OCI-LY7 (cell line): ENCODE measurements at regions not wholly inside any gene's neighbourhood (a gene's known extent, or its start where the extent isn't known, plus 50 kb on each side); places are given as distances from the start of the nearest gene placed in this dataset.

Experiments used
- BruUV-seq: library from RNA; stranded (reverse); fragments of 400-500 nt; replicated peaks from 2 replicates; lab custom pipeline; 2021; lab: Mats Ljungman, UMichigan
- CTCF ChIA-PET: fragments of 300-600 bp; sonication (Branson Sonifier 250); formaldehyde crosslinking; loops from one replicate; lab custom pipeline; 2022; ENCODE audit warnings: antibody characterized with exemption; ENCODE audit not compliant: unreplicated experiment; lab: Charles Lee
- POLR2A ChIA-PET: fragments of 300-600 bp; sonication (Branson Sonifier 250); formaldehyde crosslinking; loops from one replicate; lab custom pipeline; 2022; ENCODE audit warnings: antibody characterized with exemption; lab: Charles Lee
- DNase-seq: peaks from one replicate; pipeline ENCODE4 v3.0.0-alpha.2; 2015; ENCODE audit warnings: low spot score
- H2AFZ ChIP-seq: fragments of 200-600 bp; sonication (generic), shearing (Covaris generic); 2 replicates; pipeline ENCODE4 v1.6.1; 2014; ENCODE audit warnings: mild to moderate bottlenecking, antibody characterized with exemption, low read length, moderate library complexity
- H3K27ac ChIP-seq: fragments of 200-600 bp; sonication (generic); 2 replicates; pipeline ENCODE4 v1.5.1; 2014; ENCODE audit warnings: mixed run types, low read depth, mild to moderate bottlenecking, moderate library complexity, low read length, inconsistent platforms; ENCODE audit not compliant: poor library complexity, severe bottlenecking
- H3K36me3 ChIP-seq: fragments of 200-600 bp; sonication (generic); 2 replicates; pipeline ENCODE4 v1.6.1; 2014; ENCODE audit warnings: mild to moderate bottlenecking, antibody characterized with exemption, low read length, moderate library complexity, mixed read lengths; ENCODE audit not compliant: insufficient read depth
- H3K4me1 ChIP-seq: fragments of 200-600 bp; sonication (generic); 2 replicates; pipeline ENCODE4 v1.5.1; 2014; ENCODE audit warnings: mild to moderate bottlenecking, low read length; ENCODE audit not compliant: insufficient read depth, poor library complexity, severe bottlenecking
- H3K4me2 ChIP-seq: fragments of 200-600 bp; sonication (generic); 2 replicates; pipeline ENCODE4 v1.6.1; 2014; ENCODE audit warnings: mild to moderate bottlenecking, low read length
- H3K4me3 ChIP-seq: fragments of 200-600 bp; sonication (generic); 2 replicates; pipeline ENCODE4 v1.5.1; 2014; ENCODE audit warnings: mild to moderate bottlenecking, low read depth, low read length; ENCODE audit not compliant: poor library complexity, severe bottlenecking
- H3K79me2 ChIP-seq: fragments of 200-600 bp; sonication (generic); 2 replicates; pipeline ENCODE4 v1.6.1; 2016; ENCODE audit warnings: low read depth, mild to moderate bottlenecking, low read length, moderate library complexity, mixed read lengths; ENCODE audit not compliant: insufficient read depth
- H3K9me2 ChIP-seq: fragments of 200-600 bp; sonication (generic); 2 replicates; pipeline ENCODE4 v1.6.1; 2016; ENCODE audit warnings: mild to moderate bottlenecking, low read length, mixed read lengths; ENCODE audit not compliant: insufficient read depth
- H3K9me3 ChIP-seq: fragments of 200-600 bp; sonication (generic); 2 replicates; pipeline ENCODE4 v1.6.1; 2014; ENCODE audit warnings: mild to moderate bottlenecking, mixed run types, low read length, mixed read lengths
- H4K20me1 ChIP-seq: fragments of 200-600 bp; sonication (generic); 2 replicates; pipeline ENCODE4 v1.6.1; 2014; ENCODE audit warnings: mild to moderate bottlenecking, antibody characterized with exemption, low read length, moderate library complexity, mixed read lengths; ENCODE audit not compliant: insufficient read depth
- EZH2phosphoT487 ChIP-seq: fragments of 200-600 bp; sonication (generic); IDR thresholded peaks from 2 replicates; pipeline ENCODE4 v1.6.1; 2018; ENCODE audit warnings: low read depth, borderline replicate concordance, mild to moderate bottlenecking, mixed run types, antibody characterized with exemption, low read length, moderate library complexity, mixed read lengths
- intact Hi-C: fragments of 100-400 bp; cut with micrococcal nuclease; formaldehyde crosslinking; loops from one replicate; pipeline ENCODE4 v1.10.0; 2022; ENCODE audit not compliant: unreplicated experiment
- TF ChIP-seq, protein P1 (sequence below): fragments of 200-600 bp; sonication (generic); conservative IDR thresholded peaks from 2 replicates; pipeline ENCODE4 v1.5.1; 2014; ENCODE audit warnings: mild to moderate bottlenecking, antibody characterized with exemption, low read length, moderate library complexity, mixed read lengths

DNA sequence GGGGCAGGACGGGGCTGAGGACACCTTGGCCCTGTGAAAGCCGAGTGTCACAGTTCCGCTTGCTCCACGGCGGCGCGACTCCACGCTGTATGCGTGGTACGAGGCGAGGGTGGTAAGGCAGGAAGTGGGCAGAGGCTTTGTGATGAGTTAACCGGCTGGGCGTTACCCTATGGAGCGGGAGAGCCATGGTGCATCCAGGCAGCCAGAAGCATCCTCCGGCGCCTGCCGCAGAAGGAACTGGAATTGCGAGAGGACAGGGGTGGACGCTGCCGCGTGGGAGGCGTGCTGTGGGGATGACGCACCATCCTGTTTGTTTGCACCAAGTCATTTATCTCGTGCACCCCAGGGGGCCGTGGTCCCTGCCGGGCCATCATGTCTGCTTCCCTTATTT is 643.9 kb downstream of the BRD1 start:
- Histone ChIP-seq H3K9me2 (no peaks in the 10 kb centered on the region), H3K4me1 (no peaks in the 10 kb centered on the region), H3K9me3 (no peaks in the 10 kb centered on the region), H3K4me3 (no peak overlapping the region), H3K79me2 (no peaks in the 10 kb centered on the region), H4K20me1 (no peaks in the 10 kb centered on the region), H3K4me2 (no peak overlapping the region), H3K27ac (no peak overlapping the region), H3K36me3 (no peaks in the 10 kb centered on the region), H2AFZ (no peak overlapping the region)
- BruUV-seq: no TSS peak
- CTCF ChIA-PET: no interaction called here
- intact Hi-C loops: no loop called here
- no peak for DNase-seq
- TF ChIP-seq EZH2phosphoT487: no peak
- TF ChIP-seq, protein P1, sequence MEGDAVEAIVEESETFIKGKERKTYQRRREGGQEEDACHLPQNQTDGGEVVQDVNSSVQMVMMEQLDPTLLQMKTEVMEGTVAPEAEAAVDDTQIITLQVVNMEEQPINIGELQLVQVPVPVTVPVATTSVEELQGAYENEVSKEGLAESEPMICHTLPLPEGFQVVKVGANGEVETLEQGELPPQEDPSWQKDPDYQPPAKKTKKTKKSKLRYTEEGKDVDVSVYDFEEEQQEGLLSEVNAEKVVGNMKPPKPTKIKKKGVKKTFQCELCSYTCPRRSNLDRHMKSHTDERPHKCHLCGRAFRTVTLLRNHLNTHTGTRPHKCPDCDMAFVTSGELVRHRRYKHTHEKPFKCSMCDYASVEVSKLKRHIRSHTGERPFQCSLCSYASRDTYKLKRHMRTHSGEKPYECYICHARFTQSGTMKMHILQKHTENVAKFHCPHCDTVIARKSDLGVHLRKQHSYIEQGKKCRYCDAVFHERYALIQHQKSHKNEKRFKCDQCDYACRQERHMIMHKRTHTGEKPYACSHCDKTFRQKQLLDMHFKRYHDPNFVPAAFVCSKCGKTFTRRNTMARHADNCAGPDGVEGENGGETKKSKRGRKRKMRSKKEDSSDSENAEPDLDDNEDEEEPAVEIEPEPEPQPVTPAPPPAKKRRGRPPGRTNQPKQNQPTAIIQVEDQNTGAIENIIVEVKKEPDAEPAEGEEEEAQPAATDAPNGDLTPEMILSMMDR: no peak
- POLR2A ChIA-PET: no interaction called here

DNA sequence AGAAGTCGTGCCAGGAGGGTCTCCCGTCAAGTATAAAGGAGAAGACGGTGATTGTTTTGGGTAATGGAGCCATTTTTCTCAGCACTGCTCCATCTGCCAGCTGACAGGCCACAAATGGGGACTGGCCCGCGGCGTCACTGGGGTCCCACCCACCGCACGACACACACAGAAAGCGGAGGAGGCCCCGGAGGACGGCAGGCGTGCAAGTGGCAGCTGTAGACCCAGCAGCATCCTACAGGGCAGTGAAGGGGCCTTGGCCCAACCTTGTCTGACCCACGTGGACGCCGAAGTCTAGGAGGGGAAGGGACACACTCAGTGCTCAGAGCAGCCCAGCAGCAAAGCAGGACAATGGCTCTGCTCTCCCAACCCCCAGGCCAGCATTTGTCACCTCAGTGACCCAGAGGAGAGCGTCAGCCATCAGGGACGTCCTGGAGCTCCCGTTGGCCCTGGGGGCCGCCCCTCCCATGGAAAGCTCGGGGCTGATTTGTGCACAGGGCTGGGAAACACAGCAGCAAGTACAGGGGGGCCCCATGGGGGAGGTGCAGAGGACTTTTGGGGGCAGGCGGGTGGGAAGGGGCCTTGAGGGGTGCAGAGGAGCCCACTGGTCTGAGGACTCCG is 644.4 kb downstream of the BRD1 start:
- BruUV-seq: no TSS peak
- Histone ChIP-seq H3K4me1 (no peaks in the 10 kb centered on the region), H3K9me2 (no peaks in the 10 kb centered on the region), H3K4me2 (no peak overlapping the region), H3K79me2 (no peaks in the 10 kb centered on the region), H3K4me3 (no peak overlapping the region), H2AFZ (no peak overlapping the region), H4K20me1 (no peaks in the 10 kb centered on the region), H3K27ac (no peak overlapping the region), H3K36me3 (no peaks in the 10 kb centered on the region), H3K9me3 (no peaks in the 10 kb centered on the region)
- CTCF ChIA-PET: no interaction called here
- POLR2A ChIA-PET: interaction anchor here (0.6 kb wide), 1 partner anchor 1610 kb away, joined by 3 read pairs; no protein-coding TSS in a partner anchor
- DNase-seq: no peak
- intact Hi-C loops: no loop called here
- TF ChIP-seq EZH2phosphoT487: no peak
- TF ChIP-seq, protein P1: no peak

DNA sequence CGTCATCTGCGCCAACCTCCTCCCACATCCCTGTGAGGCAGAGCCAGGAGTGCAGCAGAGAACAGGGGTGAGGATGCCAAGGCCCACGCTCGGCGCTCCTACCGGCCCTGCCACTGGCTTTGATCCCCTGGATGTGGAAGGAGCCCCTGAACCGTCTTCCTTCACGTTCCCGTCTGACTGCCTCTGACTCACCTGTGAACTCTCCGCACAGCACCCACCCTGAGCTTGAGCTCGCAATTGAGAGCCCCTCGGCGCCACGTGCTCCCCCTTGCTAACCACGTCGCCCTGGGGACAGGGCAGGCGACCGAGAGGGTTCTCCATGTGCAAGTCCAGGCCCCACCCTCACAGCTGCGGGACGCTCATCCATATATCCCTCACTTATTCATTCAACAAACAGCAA is 645.3 kb downstream of the BRD1 start:
- H3K79me2 ChIP-seq: no peaks in the 10 kb centered on the region
- H4K20me1 ChIP-seq: no peaks in the 10 kb centered on the region
- no peak overlapping the region for H3K27ac ChIP-seq
- DNase-seq: no peak
- intact Hi-C loops: no loop called here
- no peak overlapping the region for H3K4me2 ChIP-seq
- POLR2A ChIA-PET: no interaction called here
- no peak overlapping the region for H3K4me3 ChIP-seq
- H3K9me3 ChIP-seq: no peaks in the 10 kb centered on the region
- no peak overlapping the region for H2AFZ ChIP-seq
- no TSS peak for BruUV-seq
- H3K4me1 ChIP-seq: no peaks in the 10 kb centered on the region
- no peak for TF ChIP-seq EZH2phosphoT487
- TF ChIP-seq, protein P1: no peak
- H3K36me3 ChIP-seq: no peaks in the 10 kb centered on the region
- H3K9me2 ChIP-seq: no peaks in the 10 kb centered on the region
- CTCF ChIA-PET: no interaction called here
